ENCODE measurements at regions not wholly inside any gene's neighbourhood (a gene's known extent, or its start where the extent isn't known, plus 50 kb on each side); places are given as distances from the start of the nearest gene placed in this dataset.

DNA sequence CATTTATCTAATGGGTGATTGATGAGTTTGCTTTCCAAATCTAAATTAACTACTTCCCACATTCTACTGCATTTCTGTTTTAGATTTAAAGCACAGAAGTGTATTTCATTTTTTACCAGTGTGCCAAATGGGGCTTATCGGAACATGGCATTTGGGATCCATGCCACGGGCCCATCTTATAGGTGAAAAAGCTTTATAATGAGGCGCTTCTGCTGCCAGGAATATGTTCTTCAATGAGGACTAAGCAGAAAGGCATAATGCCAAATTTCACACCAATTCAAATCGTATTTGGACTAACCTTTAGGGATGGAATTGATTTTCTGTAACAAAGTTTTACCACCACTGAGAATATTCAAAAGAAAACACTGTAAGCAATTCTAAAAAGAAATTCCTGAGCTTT is 803.5 kb upstream of the FLRT2 start:
- ChIA-PET POLR2A (interaction anchor here (0.6 kb wide), 1 partner anchor 484 kb away, joined by 3 read pairs; no protein-coding TSS in a partner anchor), CTCF (no interaction called here)
- Mint-ChIP-seq H3K9me3 (peaks cover 13% of the 10 kb centered on the region), H3K36me3 (no peaks in the 10 kb centered on the region), H3K4me3 (no peak overlapping the region), H3K4me1 (peaks cover 7% of the 10 kb centered on the region; the same call in 1 of the 2 replicates), H3K27me3 (ENCODE audit: low read depth) (no peaks in the 10 kb centered on the region), H3K27ac (no peak overlapping the region)
- ATAC-seq (no peak), DNase-seq (ENCODE audit: low spot score) (no peak)
- TF ChIP-seq CREB1 (CRISPR knock-in tag; IDR thresholded peaks at IDR 0.05) (no peak), GABPB1 (CRISPR knock-in tag; IDR thresholded peaks at IDR 0.05) (no peak), MYBL2 (CRISPR knock-in tag; IDR thresholded peaks at IDR 0.05) (no peak), FOXJ3 (CRISPR knock-in tag; IDR thresholded peaks at IDR 0.05; ENCODE audit: borderline replicate concordance) (no peak), ZNF416 (CRISPR knock-in tag; IDR thresholded peaks at IDR 0.05) (no peak), NFATC4 (CRISPR knock-in tag; IDR thresholded peaks at IDR 0.05) (no peak), NFE2L1 (CRISPR knock-in tag; IDR thresholded peaks at IDR 0.05) (no peak), NR1H2 (CRISPR knock-in tag; IDR thresholded peaks at IDR 0.05) (no peak), EMX1 (CRISPR knock-in tag; IDR thresholded peaks at IDR 0.05) (no peak)

DNA sequence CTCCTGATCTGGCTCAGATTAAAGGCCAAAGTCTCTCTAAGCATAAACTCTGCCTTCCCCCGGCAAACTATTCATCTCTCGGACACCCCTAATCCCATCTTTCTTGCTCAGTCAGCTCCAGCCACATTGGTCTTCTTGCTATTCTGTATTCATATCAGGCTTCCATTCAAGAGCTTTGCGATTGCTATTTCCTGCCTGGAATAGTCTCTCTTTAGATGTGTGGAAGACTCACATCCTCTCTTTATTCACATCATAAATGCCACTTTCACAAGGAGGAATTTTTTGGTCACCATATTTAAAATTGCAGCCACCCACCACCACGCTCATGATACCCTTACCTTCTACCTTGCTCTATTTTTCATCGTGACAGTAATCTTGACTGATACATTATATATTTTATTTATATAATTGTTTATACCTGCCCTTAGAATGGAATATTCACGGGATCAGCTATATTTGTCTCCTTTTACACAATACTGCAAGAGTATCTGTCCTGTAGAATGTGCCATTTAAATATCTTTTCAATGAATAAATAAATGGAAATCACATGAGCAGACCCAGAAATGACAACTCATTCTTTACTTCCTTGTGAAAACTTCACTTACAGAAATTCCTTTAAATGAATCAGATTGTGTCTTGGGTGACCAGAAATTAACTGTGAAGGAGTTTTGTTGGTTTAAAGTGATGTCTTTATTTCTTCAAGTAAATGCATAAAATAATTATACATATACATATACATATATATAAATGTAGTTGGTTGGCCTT is 780.6 kb upstream of the FLRT2 start:
- POLR2A ChIA-PET: no interaction called here
- H3K36me3 Mint-ChIP-seq: peaks cover 7% of the 10 kb centered on the region

DNA sequence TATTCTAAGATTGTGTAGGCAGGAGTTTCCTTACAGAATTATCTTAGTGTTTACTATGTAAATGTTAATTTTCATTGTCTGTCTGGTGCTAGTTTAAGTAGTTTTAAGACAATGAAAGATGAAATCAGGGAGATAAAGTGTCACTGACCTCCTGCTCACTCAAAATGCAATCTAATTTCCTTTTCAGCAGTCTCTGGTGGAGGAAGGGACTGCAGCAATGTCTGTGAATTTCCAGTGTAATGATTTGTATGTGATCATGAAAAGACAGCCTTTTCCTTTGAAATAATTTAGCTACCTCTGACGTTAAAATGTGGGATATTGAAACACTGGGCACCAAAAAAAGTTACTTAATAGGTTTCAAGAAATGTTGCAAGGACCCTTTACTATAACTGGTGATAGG is 779.7 kb upstream of the FLRT2 start:
- ChIA-PET CTCF (no interaction called here), POLR2A (interaction anchor here (0.6 kb wide), 1 partner anchor 755 kb away, joined by 5 read pairs; no protein-coding TSS in a partner anchor)
- Mint-ChIP-seq H3K9me3 (peaks cover 16% of the 10 kb centered on the region), H3K27me3 (ENCODE audit: low read depth) (no peaks in the 10 kb centered on the region), H3K4me3 (no peak overlapping the region), H3K27ac (no peak overlapping the region), H3K4me1 (peaks cover 23% of the 10 kb centered on the region), H3K36me3 (peaks cover 7% of the 10 kb centered on the region)
- ATAC-seq (no peak), DNase-seq (ENCODE audit: low spot score) (no peak)
- TF ChIP-seq ZNF423 (CRISPR knock-in tag; IDR thresholded peaks at IDR 0.05) (no peak), CBFB (CRISPR knock-in tag; IDR thresholded peaks at IDR 0.05; ENCODE audit: low read depth) (no peak), SOX15 (CRISPR knock-in tag; IDR thresholded peaks at IDR 0.05) (no peak), RELA (CRISPR knock-in tag; IDR thresholded peaks at IDR 0.05; ENCODE audit: borderline replicate concordance) (no peak), SMAD3 (CRISPR knock-in tag; IDR thresholded peaks at IDR 0.05; ENCODE audit: borderline replicate concordance) (no peak), ETV6 (CRISPR knock-in tag; IDR thresholded peaks at IDR 0.05) (no peak), MXD4 (CRISPR knock-in tag; IDR thresholded peaks at IDR 0.05; ENCODE audit: borderline replicate concordance) (no peak), ZNF396 (CRISPR knock-in tag; IDR thresholded peaks at IDR 0.05; ENCODE audit: borderline replicate concordance) (no peak), GABPB1 (CRISPR knock-in tag; IDR thresholded peaks at IDR 0.05) (no peak)
- TF ChIP-seq, protein P1, sequence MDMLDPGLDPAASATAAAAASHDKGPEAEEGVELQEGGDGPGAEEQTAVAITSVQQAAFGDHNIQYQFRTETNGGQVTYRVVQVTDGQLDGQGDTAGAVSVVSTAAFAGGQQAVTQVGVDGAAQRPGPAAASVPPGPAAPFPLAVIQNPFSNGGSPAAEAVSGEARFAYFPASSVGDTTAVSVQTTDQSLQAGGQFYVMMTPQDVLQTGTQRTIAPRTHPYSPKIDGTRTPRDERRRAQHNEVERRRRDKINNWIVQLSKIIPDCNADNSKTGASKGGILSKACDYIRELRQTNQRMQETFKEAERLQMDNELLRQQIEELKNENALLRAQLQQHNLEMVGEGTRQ (CRISPR knock-in tag; IDR thresholded peaks at IDR 0.05): no peak
- TF ChIP-seq, protein P2, sequence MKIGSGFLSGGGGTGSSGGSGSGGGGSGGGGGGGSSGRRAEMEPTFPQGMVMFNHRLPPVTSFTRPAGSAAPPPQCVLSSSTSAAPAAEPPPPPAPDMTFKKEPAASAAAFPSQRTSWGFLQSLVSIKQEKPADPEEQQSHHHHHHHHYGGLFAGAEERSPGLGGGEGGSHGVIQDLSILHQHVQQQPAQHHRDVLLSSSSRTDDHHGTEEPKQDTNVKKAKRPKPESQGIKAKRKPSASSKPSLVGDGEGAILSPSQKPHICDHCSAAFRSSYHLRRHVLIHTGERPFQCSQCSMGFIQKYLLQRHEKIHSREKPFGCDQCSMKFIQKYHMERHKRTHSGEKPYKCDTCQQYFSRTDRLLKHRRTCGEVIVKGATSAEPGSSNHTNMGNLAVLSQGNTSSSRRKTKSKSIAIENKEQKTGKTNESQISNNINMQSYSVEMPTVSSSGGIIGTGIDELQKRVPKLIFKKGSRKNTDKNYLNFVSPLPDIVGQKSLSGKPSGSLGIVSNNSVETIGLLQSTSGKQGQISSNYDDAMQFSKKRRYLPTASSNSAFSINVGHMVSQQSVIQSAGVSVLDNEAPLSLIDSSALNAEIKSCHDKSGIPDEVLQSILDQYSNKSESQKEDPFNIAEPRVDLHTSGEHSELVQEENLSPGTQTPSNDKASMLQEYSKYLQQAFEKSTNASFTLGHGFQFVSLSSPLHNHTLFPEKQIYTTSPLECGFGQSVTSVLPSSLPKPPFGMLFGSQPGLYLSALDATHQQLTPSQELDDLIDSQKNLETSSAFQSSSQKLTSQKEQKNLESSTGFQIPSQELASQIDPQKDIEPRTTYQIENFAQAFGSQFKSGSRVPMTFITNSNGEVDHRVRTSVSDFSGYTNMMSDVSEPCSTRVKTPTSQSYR (CRISPR knock-in tag; IDR thresholded peaks at IDR 0.05): no peak

More for the DNA sequence above, 780.6 kb upstream of the FLRT2 start:
- Mint-ChIP-seq H3K27me3 (ENCODE audit: low read depth) (no peaks in the 10 kb centered on the region), H3K27ac (no peak overlapping the region), H3K4me1 (peaks cover 23% of the 10 kb centered on the region), H3K9me3 (peaks cover 14% of the 10 kb centered on the region), H3K4me3 (no peak overlapping the region)
- ATAC-seq: no peak
- CTCF ChIA-PET: interaction anchor here (0.6 kb wide), 1 partner anchor 803 kb away, joined by 4 read pairs; no protein-coding TSS in a partner anchor
- no peak for DNase-seq (ENCODE audit: low spot score)
- no peak for TF ChIP-seq ZNF396 (CRISPR knock-in tag; IDR thresholded peaks at IDR 0.05; ENCODE audit: borderline replicate concordance)
- TF ChIP-seq, protein P3, sequence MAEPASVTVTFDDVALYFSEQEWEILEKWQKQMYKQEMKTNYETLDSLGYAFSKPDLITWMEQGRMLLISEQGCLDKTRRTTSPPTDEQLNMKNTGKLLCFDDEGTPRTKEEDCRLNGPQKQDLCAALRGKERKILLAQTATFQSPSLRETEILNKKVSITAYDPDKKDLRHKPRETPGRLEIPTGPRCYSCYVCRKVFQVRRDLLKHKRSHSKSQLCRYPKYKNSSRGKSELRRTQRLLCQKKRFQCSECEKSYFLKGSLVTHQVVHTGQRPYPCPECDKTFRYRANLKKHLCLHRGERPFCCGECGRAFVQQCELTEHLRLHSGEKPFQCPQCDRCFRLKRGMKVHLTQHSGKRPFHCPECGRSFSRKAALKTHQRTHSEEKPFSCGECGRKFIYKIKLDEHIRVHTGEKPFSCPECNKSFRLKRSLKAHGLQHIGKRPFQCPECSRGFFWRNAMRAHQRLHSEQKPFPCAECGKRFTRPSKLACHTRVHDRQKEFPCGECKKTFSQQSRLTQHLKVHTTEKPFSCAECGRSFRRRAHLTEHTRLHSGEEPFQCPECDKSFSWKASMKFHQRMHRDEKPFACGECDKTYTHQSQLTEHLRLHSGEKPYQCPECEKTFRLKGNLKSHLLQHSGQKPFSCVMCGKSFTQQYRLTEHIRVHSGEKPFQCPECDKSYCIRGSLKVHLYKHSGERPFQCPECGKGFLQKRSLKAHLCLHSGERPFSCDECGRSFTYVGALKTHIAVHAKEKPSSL (CRISPR knock-in tag; conservative IDR thresholded peaks at IDR 0.05): no peak
- no peak for TF ChIP-seq ZBTB21 (CRISPR knock-in tag; IDR thresholded peaks at IDR 0.05; ENCODE audit: borderline replicate concordance)
- no peak for TF ChIP-seq ZNF121 (CRISPR knock-in tag; IDR thresholded peaks at IDR 0.05)
- no peak for TF ChIP-seq GTF2I (CRISPR knock-in tag; conservative IDR thresholded peaks at IDR 0.05)
- no peak for TF ChIP-seq CREB1 (CRISPR knock-in tag; IDR thresholded peaks at IDR 0.05)
- TF ChIP-seq, protein P4, sequence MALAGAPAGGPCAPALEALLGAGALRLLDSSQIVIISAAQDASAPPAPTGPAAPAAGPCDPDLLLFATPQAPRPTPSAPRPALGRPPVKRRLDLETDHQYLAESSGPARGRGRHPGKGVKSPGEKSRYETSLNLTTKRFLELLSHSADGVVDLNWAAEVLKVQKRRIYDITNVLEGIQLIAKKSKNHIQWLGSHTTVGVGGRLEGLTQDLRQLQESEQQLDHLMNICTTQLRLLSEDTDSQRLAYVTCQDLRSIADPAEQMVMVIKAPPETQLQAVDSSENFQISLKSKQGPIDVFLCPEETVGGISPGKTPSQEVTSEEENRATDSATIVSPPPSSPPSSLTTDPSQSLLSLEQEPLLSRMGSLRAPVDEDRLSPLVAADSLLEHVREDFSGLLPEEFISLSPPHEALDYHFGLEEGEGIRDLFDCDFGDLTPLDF (CRISPR knock-in tag; IDR thresholded peaks at IDR 0.05): no peak
- TF ChIP-seq, protein P5, sequence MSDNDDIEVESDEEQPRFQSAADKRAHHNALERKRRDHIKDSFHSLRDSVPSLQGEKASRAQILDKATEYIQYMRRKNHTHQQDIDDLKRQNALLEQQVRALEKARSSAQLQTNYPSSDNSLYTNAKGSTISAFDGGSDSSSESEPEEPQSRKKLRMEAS (CRISPR knock-in tag; IDR thresholded peaks at IDR 0.05): no peak
- TF ChIP-seq, protein P6, sequence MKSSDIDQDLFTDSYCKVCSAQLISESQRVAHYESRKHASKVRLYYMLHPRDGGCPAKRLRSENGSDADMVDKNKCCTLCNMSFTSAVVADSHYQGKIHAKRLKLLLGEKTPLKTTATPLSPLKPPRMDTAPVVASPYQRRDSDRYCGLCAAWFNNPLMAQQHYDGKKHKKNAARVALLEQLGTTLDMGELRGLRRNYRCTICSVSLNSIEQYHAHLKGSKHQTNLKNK (CRISPR knock-in tag; IDR thresholded peaks at IDR 0.05): no peak

All from WTC11 (cell line).